ENCODE measurements at regions not wholly inside any gene's neighbourhood (a gene's known extent, or its start where the extent isn't known, plus 50 kb on each side); places are given as distances from the start of the nearest gene placed in this dataset.

DNA sequence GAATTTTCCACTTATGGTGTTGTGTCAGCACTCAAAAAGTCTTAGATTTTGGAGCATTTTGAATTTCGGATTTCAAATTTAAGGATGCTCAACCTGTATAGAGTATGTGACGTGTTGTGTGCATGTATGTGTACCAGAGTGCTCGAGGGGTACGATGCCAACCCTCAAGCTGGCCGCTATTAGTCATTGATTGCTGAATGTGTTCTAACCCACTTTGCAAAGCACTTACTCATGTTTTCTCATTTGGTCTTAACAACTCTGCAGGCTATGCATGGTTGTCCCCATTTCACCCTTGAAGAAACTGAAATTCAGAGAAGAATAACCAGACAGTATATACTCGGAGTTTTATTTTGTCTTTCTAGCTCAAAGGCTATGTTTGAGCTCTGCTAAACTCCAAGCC is 196.4 kb upstream of the TENM4 start:
- FAIRE-seq: no peak

DNA sequence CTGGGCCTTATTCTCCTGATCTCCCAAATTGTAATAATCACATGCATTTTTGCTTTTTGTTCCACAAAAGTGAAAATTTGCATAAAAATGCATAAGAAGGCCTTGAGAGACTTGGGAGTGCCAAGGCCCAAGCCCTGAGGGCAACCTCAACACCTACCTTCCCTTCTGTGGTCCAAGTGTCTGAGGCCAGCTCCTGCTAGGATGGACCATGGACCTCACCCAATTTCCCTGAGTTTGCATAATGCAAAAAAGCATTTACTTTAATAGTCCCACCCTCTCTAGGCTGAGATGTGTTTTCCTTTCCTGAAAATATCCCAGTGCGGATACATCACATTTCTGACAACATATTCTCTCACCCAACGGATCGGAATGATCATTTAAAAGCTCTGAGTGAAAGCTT is 194.1 kb upstream of the TENM4 start:
- DNase-seq (ENCODE audit: low read depth): no peak
- Histone ChIP-seq H3K36me3 (ENCODE audit: control insufficient read depth, insufficient read depth, low read length) (no peaks in the 10 kb centered on the region), H3K4me3 (ENCODE audit: low read depth, low read length) (no peak overlapping the region), H3K27me3 (ENCODE audit: control insufficient read depth, insufficient read depth, low read length) (no peaks in the 10 kb centered on the region)
- TF ChIP-seq, protein P1, sequence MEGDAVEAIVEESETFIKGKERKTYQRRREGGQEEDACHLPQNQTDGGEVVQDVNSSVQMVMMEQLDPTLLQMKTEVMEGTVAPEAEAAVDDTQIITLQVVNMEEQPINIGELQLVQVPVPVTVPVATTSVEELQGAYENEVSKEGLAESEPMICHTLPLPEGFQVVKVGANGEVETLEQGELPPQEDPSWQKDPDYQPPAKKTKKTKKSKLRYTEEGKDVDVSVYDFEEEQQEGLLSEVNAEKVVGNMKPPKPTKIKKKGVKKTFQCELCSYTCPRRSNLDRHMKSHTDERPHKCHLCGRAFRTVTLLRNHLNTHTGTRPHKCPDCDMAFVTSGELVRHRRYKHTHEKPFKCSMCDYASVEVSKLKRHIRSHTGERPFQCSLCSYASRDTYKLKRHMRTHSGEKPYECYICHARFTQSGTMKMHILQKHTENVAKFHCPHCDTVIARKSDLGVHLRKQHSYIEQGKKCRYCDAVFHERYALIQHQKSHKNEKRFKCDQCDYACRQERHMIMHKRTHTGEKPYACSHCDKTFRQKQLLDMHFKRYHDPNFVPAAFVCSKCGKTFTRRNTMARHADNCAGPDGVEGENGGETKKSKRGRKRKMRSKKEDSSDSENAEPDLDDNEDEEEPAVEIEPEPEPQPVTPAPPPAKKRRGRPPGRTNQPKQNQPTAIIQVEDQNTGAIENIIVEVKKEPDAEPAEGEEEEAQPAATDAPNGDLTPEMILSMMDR (IDR thresholded peaks at IDR 0.05; ENCODE audit: insufficient read depth, low read length, severe bottlenecking): no peak
- FAIRE-seq: no peak

More for the DNA sequence above, 196.4 kb upstream of the TENM4 start:
- Histone ChIP-seq H3K36me3 (ENCODE audit: control insufficient read depth, insufficient read depth, low read length) (no peaks in the 10 kb centered on the region), H3K4me3 (ENCODE audit: low read depth, low read length) (no peak overlapping the region), H3K27me3 (ENCODE audit: control insufficient read depth, insufficient read depth, low read length) (no peaks in the 10 kb centered on the region)
- TF ChIP-seq, protein P1 (IDR thresholded peaks at IDR 0.05; ENCODE audit: insufficient read depth, low read length, severe bottlenecking): no peak
- DNase-seq (ENCODE audit: low read depth): peak; percentile 21

DNA sequence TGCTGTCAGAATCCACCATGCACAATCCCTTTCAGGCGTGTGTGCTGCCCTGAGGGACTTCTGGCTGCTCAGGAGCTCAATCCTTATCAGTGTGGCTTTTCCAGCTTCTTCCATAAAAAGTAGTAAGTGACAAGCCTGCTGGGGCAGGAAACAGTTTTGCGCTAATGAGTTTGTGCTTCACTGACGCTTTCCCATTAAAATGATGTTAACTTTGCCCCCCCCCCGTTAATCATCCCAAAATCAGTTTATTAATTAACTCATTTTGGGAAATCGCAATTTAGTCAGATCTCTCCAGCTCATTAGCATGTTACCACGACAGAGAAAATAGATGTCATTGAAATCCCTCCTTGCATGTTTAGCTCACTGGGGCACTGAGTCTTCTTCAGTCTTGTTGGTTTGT is 186.5 kb upstream of the TENM4 start:
- Histone ChIP-seq H3K36me3 (ENCODE audit: control insufficient read depth, insufficient read depth, low read length) (no peaks in the 10 kb centered on the region), H3K27me3 (ENCODE audit: control insufficient read depth, insufficient read depth, low read length) (no peaks in the 10 kb centered on the region), H3K4me3 (ENCODE audit: low read depth, low read length) (no peak overlapping the region)
- FAIRE-seq: no peak
- TF ChIP-seq, protein P1 (IDR thresholded peaks at IDR 0.05; ENCODE audit: insufficient read depth, low read length, severe bottlenecking): no peak
- no peak for DNase-seq (ENCODE audit: low read depth)

DNA sequence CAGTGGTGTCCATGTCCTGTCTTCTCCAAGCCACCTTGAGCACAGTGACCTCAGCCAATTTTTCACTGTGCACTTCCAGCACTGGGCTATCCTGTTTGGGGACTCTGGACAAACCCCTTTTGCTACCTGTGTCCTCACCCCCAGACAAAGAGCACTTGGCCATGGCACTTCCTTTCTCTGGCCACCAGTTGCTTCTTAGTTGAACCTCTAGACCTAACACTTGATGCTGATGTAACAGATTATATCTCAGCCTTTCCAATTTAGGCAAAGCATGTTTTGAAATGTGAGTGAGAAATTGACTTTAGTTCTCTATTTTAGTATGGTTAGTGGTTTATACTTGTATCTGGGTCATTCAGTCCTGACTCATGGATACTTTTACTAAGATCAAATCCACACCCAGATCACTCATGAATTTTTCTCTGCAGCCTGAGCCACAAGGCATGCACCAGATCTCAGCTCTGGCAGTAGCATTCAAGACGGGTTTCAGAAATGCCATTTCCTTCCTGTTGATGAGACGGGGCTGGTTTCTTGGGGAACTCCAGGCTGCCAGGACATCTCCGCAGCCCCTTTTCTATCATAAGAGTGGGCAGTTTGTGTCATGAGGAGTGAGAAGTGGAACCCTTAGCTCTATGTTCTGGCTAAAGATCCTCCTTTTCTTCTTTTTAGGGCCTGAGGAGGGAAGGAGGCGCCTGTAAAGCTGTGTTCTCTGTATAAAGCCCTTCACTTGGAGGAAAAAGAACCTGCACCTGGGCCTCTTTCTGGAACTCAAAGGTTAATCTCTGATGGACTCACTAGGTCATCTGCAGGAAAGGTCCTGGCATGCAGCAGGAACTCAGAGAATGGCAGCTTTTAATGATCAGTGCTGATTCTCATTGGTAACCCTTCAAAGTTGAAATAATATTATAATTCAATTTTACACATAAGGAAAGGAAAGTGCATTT is 185.6 kb upstream of the TENM4 start:
- no peak overlapping the region for H3K4me3 ChIP-seq (ENCODE audit: low read depth, low read length)
- no peaks in the 10 kb centered on the region for H3K36me3 ChIP-seq (ENCODE audit: control insufficient read depth, insufficient read depth, low read length)
- DNase-seq (ENCODE audit: low read depth) (peak; percentile 79), FAIRE-seq (no peak)
- H3K27me3 ChIP-seq (ENCODE audit: control insufficient read depth, insufficient read depth, low read length): no peaks in the 10 kb centered on the region
- TF ChIP-seq, protein P1 (IDR thresholded peaks at IDR 0.05; ENCODE audit: insufficient read depth, low read length, severe bottlenecking): no peak

DNA sequence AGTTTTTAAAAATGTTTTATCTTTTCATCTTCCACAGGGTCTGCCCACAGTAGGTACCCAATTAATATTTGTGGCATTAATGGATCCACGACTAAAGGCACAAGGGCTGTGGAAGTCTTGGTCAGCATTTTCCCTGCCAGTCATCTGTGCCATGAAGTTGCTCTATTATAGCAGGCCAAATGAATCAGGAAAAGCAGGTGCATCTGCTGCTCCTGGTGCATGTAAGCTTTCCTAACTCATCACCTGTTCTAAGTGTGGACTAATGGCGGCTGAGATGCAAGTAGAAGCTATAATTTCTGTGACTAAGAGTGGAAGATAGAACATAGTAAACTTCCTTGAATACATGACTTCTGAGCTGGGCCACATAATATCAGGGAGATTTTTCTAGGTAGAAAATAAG is 182.5 kb upstream of the TENM4 start:
- Histone ChIP-seq H3K27me3 (ENCODE audit: control insufficient read depth, insufficient read depth, low read length) (no peaks in the 10 kb centered on the region), H3K36me3 (ENCODE audit: control insufficient read depth, insufficient read depth, low read length) (no peaks in the 10 kb centered on the region), H3K4me3 (ENCODE audit: low read depth, low read length) (no peak overlapping the region)
- no peak for DNase-seq (ENCODE audit: low read depth)
- TF ChIP-seq, protein P1 (IDR thresholded peaks at IDR 0.05; ENCODE audit: insufficient read depth, low read length, severe bottlenecking): no peak
- no peak for FAIRE-seq
